GM10248 (cell line): ENCODE measurements at regions not wholly inside any gene's neighbourhood (a gene's known extent, or its start where the extent isn't known, plus 50 kb on each side); places are given as distances from the start of the nearest gene placed in this dataset.

Experiments
- CTCF ChIA-PET: fragments of 300-600 bp; sonication (Branson Sonifier 250); formaldehyde crosslinking; extraction: SDS; loops from one replicate; lab custom pipeline; 2021; ENCODE audit warnings: antibody characterized with exemption; lab: Yijun Ruan, JAX
- POLR2A ChIA-PET: fragments of 350-650 bp; sonication (Branson Sonifier 250); formaldehyde crosslinking; extraction: SDS; loops from one replicate; lab custom pipeline; 2020; ENCODE audit warnings: antibody characterized with exemption; lab: Yijun Ruan, JAX
- DNase-seq: peaks from one replicate; pipeline ENCODE4 v3.0.0; 2012; ENCODE audit errors: extremely low spot score
- CTCF ChIP-seq: IDR thresholded peaks from 2 replicates; pipeline ENCODE4 v1.5.1; 2012; ENCODE audit warnings: mild to moderate bottlenecking, low read depth; ENCODE audit errors: extremely low read depth, missing control alignments, control extremely low read depth

- ChIA-PET POLR2A (no interaction called here), CTCF (interaction anchor here (2.4 to 2.8 kb wide), 3 partner anchors 10 to 14 kb away, joined by 6 to 20 read pairs (median 12); no protein-coding TSS in a partner anchor)
- no peak for TF ChIP-seq CTCF
Measured at GRCh38 chr6:53987522-53987888, 123.7 kb upstream of the MLIP start.

DNA sequence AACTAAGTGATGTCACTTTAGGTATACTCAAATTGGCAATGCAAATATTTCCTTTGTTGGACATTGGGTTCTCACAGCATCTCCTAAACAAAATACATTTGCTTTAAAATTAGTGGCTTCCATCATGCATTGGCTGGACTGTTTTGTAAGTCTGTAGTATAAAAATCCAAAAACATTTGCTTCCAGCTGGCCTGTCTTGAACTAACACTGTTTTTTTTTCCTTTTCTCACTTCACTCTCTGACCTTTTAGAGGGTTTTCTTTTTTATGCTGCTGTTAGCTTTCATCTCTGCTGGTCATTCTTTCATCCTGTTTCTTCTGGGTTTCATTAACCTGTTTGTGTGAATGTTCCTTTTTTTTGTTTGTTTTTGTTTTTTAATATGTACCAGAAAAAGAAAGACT is 121.7 kb upstream of the MLIP start:
- ChIA-PET CTCF (no interaction called here), POLR2A (no interaction called here)
- DNase-seq, result no peak
- no peak for TF ChIP-seq CTCF

More at GRCh38 chr6:53987522-53987888, 123.7 kb upstream of the MLIP start:
- no peak for DNase-seq

- TF ChIP-seq CTCF, result no peak
- POLR2A ChIA-PET, result no interaction called here
- no peak for DNase-seq
- CTCF ChIA-PET, result interaction anchor here (1.0 kb wide), 1 partner anchor 12 kb away, joined by 3 read pairs; no protein-coding TSS in a partner anchor
Measured at GRCh38 chr6:53992522-53992921, 118.7 kb upstream of the MLIP start.

GRCh38 chr6:53994201-53994600 is 117.0 kb upstream of the MLIP start:
- CTCF ChIA-PET, result no interaction called here
- POLR2A ChIA-PET, result no interaction called here
- no peak for TF ChIP-seq CTCF
- DNase-seq, result no peak

- CTCF ChIA-PET, result interaction anchor here (0.8 to 5.4 kb wide), 2 partner anchors 9 to 424 kb away, joined by 3 to 20 read pairs; no protein-coding TSS in a partner anchor
- DNase-seq, result no peak
- POLR2A ChIA-PET, result no interaction called here
- no peak for TF ChIP-seq CTCF
Measured at GRCh38 chr6:53995935-53996334, 115.3 kb upstream of the MLIP start.

GRCh38 chr6:53998303-53998702 is 112.9 kb upstream of the MLIP start:
- ChIA-PET POLR2A (no interaction called here), CTCF (interaction anchor here (1.1 to 5.4 kb wide), 2 partner anchors 9 to 12 kb away, joined by 3 to 20 read pairs; no protein-coding TSS in a partner anchor)
- TF ChIP-seq CTCF, result no peak
- no peak for DNase-seq
